Caco-2 (cell line): ENCODE measurements at regions not wholly inside any gene's neighbourhood (a gene's known extent, or its start where the extent isn't known, plus 50 kb on each side); places are given as distances from the start of the nearest gene placed in this dataset.
"Not testable (repeated sequence)": the region's sequence is repeated elsewhere in the genome, so short reads cannot be mapped to it uniquely, and the experiment has no call there.

Experiments used
- BruUV-seq: library from RNA; stranded (reverse); fragments of 400-500 nt; replicated peaks from 2 replicates; lab custom pipeline; 2021; lab: Mats Ljungman, UMichigan
- CTCF ChIA-PET: fragments of 300-600 bp; sonication (Branson Sonifier 250); formaldehyde crosslinking; loops from one replicate; lab custom pipeline; 2022; ENCODE audit warnings: antibody characterized with exemption; lab: Charles Lee
- POLR2A ChIA-PET: fragments of 300-600 bp; sonication (Branson Sonifier 250); formaldehyde crosslinking; loops from one replicate; lab custom pipeline; 2022; ENCODE audit warnings: antibody characterized with exemption; lab: Charles Lee
- DNase-seq, 2 experiments: peaks; one replicate each; pipeline versions ENCODE4 v3.0.0 to v3.0.0-alpha.2; 2020 to 2022
- H3K27me3 ChIP-seq: replicated peaks from 2 replicates; pipeline ENCODE4 v1.6.0; 2011; ENCODE audit warnings: low read length; ENCODE audit not compliant: control insufficient read depth, insufficient read depth
- H3K36me3 ChIP-seq: 2 replicates; pipeline ENCODE4 v1.5.1; 2011; ENCODE audit warnings: low read length; ENCODE audit not compliant: control insufficient read depth, insufficient read depth
- H3K4me1 ChIP-seq: fragments of 250-450 bp; sonication (Bioruptor Pico); 2 replicates; pipeline ENCODE4 v1.5.1; 2020; ENCODE audit warnings: mild to moderate bottlenecking
- H3K4me3 ChIP-seq: 2 replicates; pipeline ENCODE4 v1.5.1; 2011; ENCODE audit warnings: low read depth, mild to moderate bottlenecking, control low read depth, low read length
- H3K9me3 ChIP-seq: fragments of 250-450 bp; sonication (Bioruptor Pico); 2 replicates; pipeline ENCODE4 v1.5.1; 2020; ENCODE audit warnings: mild to moderate bottlenecking, moderate library complexity
- H3K27ac Mint-ChIP-seq: one replicate; pipeline ENCODE4 v1.8.0; 2022; ENCODE audit warnings: mixed read lengths; ENCODE audit not compliant: unreplicated experiment
- H3K27me3 Mint-ChIP-seq: one replicate; pipeline ENCODE4 v1.8.0; 2022; ENCODE audit warnings: mixed read lengths; ENCODE audit not compliant: insufficient read depth, unreplicated experiment
- H3K36me3 Mint-ChIP-seq: one replicate; pipeline ENCODE4 v1.8.0; 2022; ENCODE audit warnings: mild to moderate bottlenecking, mixed read lengths; ENCODE audit not compliant: insufficient read depth, unreplicated experiment
- H3K4me1 Mint-ChIP-seq: one replicate; pipeline ENCODE4 v1.8.0; 2022; ENCODE audit warnings: low read depth, mixed read lengths; ENCODE audit not compliant: unreplicated experiment
- H3K4me3 Mint-ChIP-seq: one replicate; pipeline ENCODE4 v1.8.0; 2022; ENCODE audit warnings: mild to moderate bottlenecking, moderate library complexity, mixed read lengths; ENCODE audit not compliant: unreplicated experiment
- H3K9me3 Mint-ChIP-seq: one replicate; pipeline ENCODE4 v1.8.0; 2022; ENCODE audit warnings: mixed read lengths; ENCODE audit not compliant: unreplicated experiment
- intact Hi-C: fragments of 100-400 bp; cut with micrococcal nuclease; formaldehyde crosslinking; loops from one replicate; pipeline ENCODE4 v1.10.0; 2022; ENCODE audit not compliant: unreplicated experiment
- TF ChIP-seq, protein P1 (sequence below), 2 experiments: fragments of 200-600 bp in 1 of 2; IDR thresholded peaks; 1 replicate in 1 of 2; 2 replicates in 1 of 2; pipeline versions ENCODE4 v1.5.1 to v1.8.0; 2011 to 2022; ENCODE audit warnings: antibody characterized with exemption in 1 of 2, control low read depth in 1 of 2, inconsistent platforms in 1 of 2, low read depth in 1 of 2, low read length in 1 of 2, mild to moderate bottlenecking in 1 of 2, moderate library complexity in 1 of 2; ENCODE audit not compliant: insufficient read depth in 1 of 2, severe bottlenecking in 1 of 2, unreplicated experiment in 1 of 2

- no peaks in the 10 kb centered on the region for H3K9me3 Mint-ChIP-seq
- TF ChIP-seq, protein P1, sequence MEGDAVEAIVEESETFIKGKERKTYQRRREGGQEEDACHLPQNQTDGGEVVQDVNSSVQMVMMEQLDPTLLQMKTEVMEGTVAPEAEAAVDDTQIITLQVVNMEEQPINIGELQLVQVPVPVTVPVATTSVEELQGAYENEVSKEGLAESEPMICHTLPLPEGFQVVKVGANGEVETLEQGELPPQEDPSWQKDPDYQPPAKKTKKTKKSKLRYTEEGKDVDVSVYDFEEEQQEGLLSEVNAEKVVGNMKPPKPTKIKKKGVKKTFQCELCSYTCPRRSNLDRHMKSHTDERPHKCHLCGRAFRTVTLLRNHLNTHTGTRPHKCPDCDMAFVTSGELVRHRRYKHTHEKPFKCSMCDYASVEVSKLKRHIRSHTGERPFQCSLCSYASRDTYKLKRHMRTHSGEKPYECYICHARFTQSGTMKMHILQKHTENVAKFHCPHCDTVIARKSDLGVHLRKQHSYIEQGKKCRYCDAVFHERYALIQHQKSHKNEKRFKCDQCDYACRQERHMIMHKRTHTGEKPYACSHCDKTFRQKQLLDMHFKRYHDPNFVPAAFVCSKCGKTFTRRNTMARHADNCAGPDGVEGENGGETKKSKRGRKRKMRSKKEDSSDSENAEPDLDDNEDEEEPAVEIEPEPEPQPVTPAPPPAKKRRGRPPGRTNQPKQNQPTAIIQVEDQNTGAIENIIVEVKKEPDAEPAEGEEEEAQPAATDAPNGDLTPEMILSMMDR (IDR thresholded peaks at IDR 0.05; ENCODE audit: insufficient read depth in 1 of 2, low read depth in 1 of 2, low read length in 1 of 2, severe bottlenecking in 1 of 2, unreplicated experiment in 1 of 2), result no peak
- BruUV-seq, result no TSS peak
- Histone ChIP-seq H3K36me3 (no peaks in the 10 kb centered on the region), H3K4me3 (no peak overlapping the region), H3K4me1 (no peaks in the 10 kb centered on the region), H3K27me3 (no peaks in the 10 kb centered on the region), H3K9me3 (no peaks in the 10 kb centered on the region)
- H3K36me3 Mint-ChIP-seq, result no peaks in the 10 kb centered on the region
- H3K4me3 Mint-ChIP-seq, result no peak overlapping the region
- DNase-seq, result no peak
- H3K27ac Mint-ChIP-seq, result no peak overlapping the region
- intact Hi-C loops, result no loop called here
- no peaks in the 10 kb centered on the region for H3K4me1 Mint-ChIP-seq
- ChIA-PET CTCF (no interaction called here), POLR2A (no interaction called here)
- no peaks in the 10 kb centered on the region for H3K27me3 Mint-ChIP-seq
These were observed 286.7 kb downstream of the CPXCR1 start for GRCh38 chrX:89033723-89034122.

DNA sequence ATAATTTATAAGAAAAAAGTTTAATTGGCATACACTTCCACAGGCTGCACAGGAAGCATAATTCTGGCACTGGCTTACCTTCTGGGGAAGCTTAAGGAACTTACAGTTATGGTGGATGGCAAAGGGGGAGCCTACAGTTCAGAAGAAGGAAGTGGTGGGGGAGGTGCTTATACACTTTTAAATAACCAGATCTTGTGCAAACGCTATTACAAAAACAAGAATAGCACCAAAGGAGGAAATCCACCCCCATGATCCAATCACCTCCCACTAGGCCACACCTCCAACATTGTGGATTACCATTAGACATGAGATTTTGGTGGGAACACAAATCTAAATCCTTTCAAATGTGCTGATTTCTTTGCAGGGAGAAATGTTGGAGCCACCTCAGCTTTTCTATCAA lies 287.7 kb downstream of the CPXCR1 start:
- CTCF ChIA-PET, result no interaction called here
- Mint-ChIP-seq H3K4me3 (no peak overlapping the region), H3K4me1 (no peaks in the 10 kb centered on the region), H3K36me3 (no peaks in the 10 kb centered on the region), H3K9me3 (no peaks in the 10 kb centered on the region), H3K27me3 (no peaks in the 10 kb centered on the region), H3K27ac (no peak overlapping the region)
- Histone ChIP-seq H3K36me3 (no peaks in the 10 kb centered on the region), H3K9me3 (no peaks in the 10 kb centered on the region), H3K4me3 (no peak overlapping the region), H3K4me1 (no peaks in the 10 kb centered on the region), H3K27me3 (no peaks in the 10 kb centered on the region)
- TF ChIP-seq, protein P1 (IDR thresholded peaks at IDR 0.05; ENCODE audit: insufficient read depth in 1 of 2, low read depth in 1 of 2, low read length in 1 of 2, severe bottlenecking in 1 of 2, unreplicated experiment in 1 of 2), result no peak
- BruUV-seq, result no TSS peak
- POLR2A ChIA-PET, result no interaction called here
- DNase-seq, result no peak
- intact Hi-C loops, result no loop called here

DNA sequence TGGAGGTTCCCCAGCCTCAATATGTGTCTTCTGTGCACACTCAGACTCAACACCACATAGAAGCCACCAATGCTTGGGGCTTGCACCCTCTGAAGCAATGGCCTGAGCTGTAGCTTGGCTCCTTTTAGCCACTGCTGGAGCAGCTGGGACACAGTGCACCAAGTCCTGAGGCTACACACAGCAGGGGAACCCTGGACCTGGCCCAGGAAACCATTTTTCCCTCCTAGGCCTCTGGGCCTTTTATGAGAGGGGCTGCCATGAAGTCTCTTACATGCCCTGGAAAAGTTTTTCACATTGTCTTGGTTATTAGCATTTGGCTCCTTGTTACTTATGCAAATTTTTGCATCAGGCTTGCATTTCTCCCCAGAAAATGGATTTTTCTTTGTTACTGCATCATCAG lies 306.2 kb downstream of the CPXCR1 start:
- ChIA-PET POLR2A (no interaction called here), CTCF (no interaction called here)
- Mint-ChIP-seq H3K36me3 (no peaks in the 10 kb centered on the region), H3K27ac (no peak overlapping the region), H3K4me3 (no peak overlapping the region), H3K4me1 (no peaks in the 10 kb centered on the region), H3K9me3 (no peaks in the 10 kb centered on the region), H3K27me3 (no peaks in the 10 kb centered on the region)
- no peak for DNase-seq
- no peak overlapping the region for H3K4me3 ChIP-seq
- no peaks in the 10 kb centered on the region for H3K27me3 ChIP-seq
- TF ChIP-seq, protein P1 (IDR thresholded peaks at IDR 0.05; ENCODE audit: insufficient read depth in 1 of 2, low read depth in 1 of 2, low read length in 1 of 2, severe bottlenecking in 1 of 2, unreplicated experiment in 1 of 2), result no peak
- no TSS peak for BruUV-seq
- H3K9me3 ChIP-seq, result no peaks in the 10 kb centered on the region
- H3K4me1 ChIP-seq, result no peaks in the 10 kb centered on the region
- no peaks in the 10 kb centered on the region for H3K36me3 ChIP-seq
- intact Hi-C loops, result no loop called here

- H3K9me3 ChIP-seq, BruUV-seq, H3K27me3 Mint-ChIP-seq, H3K4me1 Mint-ChIP-seq, CTCF ChIA-PET, H3K4me3 ChIP-seq, H3K9me3 Mint-ChIP-seq, H3K4me3 Mint-ChIP-seq, H3K36me3 Mint-ChIP-seq, intact Hi-C loops, H3K27me3 ChIP-seq, DNase-seq, POLR2A ChIA-PET, H3K27ac Mint-ChIP-seq, H3K4me1 ChIP-seq, H3K36me3 ChIP-seq: not testable (repeated sequence)
These were observed 352.6 kb downstream of the CPXCR1 start for GRCh38 chrX:89099587-89099986.
